ENCODE measurements at regions not wholly inside any gene's neighbourhood (a gene's known extent, or its start where the extent isn't known, plus 50 kb on each side); places are given as distances from the start of the nearest gene placed in this dataset.

DNA sequence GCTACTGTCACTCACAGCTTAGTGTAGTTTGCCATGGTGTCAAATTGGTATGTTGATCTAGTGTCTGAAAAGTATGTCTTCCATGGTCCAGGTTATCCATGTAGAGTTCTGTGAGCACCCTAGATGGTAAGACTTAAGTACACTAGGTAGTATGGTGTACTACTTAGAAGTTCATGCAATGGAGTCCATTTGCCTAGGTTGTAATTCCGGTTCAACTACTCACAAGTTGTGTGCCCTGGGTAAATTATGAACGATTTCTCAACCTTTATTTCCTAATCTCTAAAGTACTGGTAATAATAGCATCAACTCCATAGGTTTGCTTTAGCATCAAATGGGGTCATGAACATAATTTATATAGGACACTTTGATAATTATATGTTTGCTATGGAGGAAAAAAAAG is 666.2 kb upstream of the CELF2 start:
- Histone ChIP-seq H2BK12ac (ENCODE audit: low read length) (no peak overlapping the region), H3K4me3 (ENCODE audit: low read length in 2 of 2) (no peak overlapping the region), H2BK5ac (ENCODE audit: low read length) (no peak overlapping the region), H2AFZ (ENCODE audit: low read length) (no peak overlapping the region), H3K23ac (ENCODE audit: low read depth, low read length, poor library complexity) (no peak overlapping the region), H2BK15ac (ENCODE audit: low read length) (no peak overlapping the region), H3K27me3 (ENCODE audit: control insufficient read depth in 3 of 3, insufficient read depth in 3 of 3, low read depth in 1 of 3, low read length in 3 of 3) (no peaks in the 10 kb centered on the region), H3K14ac (ENCODE audit: low read length) (no peak overlapping the region), H3K4ac (ENCODE audit: low read length) (no peak overlapping the region), H3K18ac (ENCODE audit: low read length) (no peak overlapping the region), H3K4me1 (ENCODE audit: control insufficient read depth in 2 of 2, insufficient read depth in 1 of 2, low read depth in 1 of 2, low read length in 2 of 2) (peaks cover 4 to 10% of the 10 kb centered on the region in 2 donors), H3K4me2 (ENCODE audit: insufficient read depth, low read length, poor library complexity, severe bottlenecking) (no peak overlapping the region), H4K8ac (ENCODE audit: low read depth, low read length) (no peak overlapping the region), H3K27ac (replicated peaks; ENCODE audit: low read length) (no peak overlapping the region), H3K9me3 (replicated peaks in 1 of 2; ENCODE audit: control insufficient read depth in 2 of 2, insufficient read depth in 1 of 2, low read depth in 1 of 2, low read length in 2 of 2) (no peaks in the 10 kb centered on the region), H3K79me1 (ENCODE audit: low read depth, low read length) (no peaks in the 10 kb centered on the region), H3K36me3 (replicated peaks in 1 of 2; ENCODE audit: control insufficient read depth in 2 of 2, insufficient read depth in 2 of 2, low read length in 2 of 2) (no peaks in the 10 kb centered on the region), H3K9ac (ENCODE audit: low read depth, low read length, poor library complexity) (no peak overlapping the region), H2BK120ac (ENCODE audit: low read depth, low read length) (no peak overlapping the region), H2AK5ac (ENCODE audit: low read depth, low read length) (no peak overlapping the region), H4K91ac (ENCODE audit: low read depth, low read length, poor library complexity) (no peak overlapping the region)
- no CpG with 5 or more reads among the region's 2 CpGs for WGBS, 2 donors (ENCODE audit: extremely low coverage in 2 of 2, insufficient read length in 2 of 2, insufficient replicate concordance in 1 of 2)
- no peak for DNase-seq (ENCODE audit: low spot score)

DNA sequence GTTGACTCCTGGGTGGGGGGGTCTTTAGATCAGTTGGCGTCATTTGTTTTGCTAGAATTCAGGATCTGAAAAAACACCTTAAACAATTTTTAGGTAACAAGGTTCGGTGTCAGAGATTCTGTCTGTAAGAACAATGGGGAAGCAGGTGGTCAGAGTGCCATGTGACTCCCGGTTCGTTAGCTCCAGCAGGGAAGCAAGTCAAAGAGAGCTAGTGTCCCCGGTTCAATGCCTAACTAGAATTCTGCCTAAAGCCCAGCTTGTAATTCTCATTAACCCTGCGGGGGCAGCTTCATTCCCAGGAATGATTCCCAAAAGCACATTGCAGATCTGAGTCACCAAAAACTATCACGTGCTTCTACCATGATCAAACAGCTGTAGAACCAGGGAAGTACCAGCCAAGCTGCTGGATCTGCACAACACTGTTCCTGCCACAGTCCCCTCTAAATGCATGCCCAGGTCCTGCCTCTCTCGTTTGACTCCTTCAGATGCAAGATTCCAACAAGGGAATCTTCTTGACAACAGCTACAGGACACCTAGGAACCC is 664.3 kb upstream of the CELF2 start:
- Histone ChIP-seq H2AK5ac (ENCODE audit: low read depth, low read length) (no peak overlapping the region), H3K4me2 (ENCODE audit: insufficient read depth, low read length, poor library complexity, severe bottlenecking) (no peak overlapping the region), H2BK15ac (ENCODE audit: low read length) (no peak overlapping the region), H3K9ac (ENCODE audit: low read depth, low read length, poor library complexity) (no peak overlapping the region), H3K27ac (replicated peaks; ENCODE audit: low read length) (peak overlapping the region; percentile 41), H3K4ac (ENCODE audit: low read length) (no peak overlapping the region), H3K23ac (ENCODE audit: low read depth, low read length, poor library complexity) (no peak overlapping the region), H3K79me1 (ENCODE audit: low read depth, low read length) (no peaks in the 10 kb centered on the region), H3K36me3 (replicated peaks in 1 of 2; ENCODE audit: control insufficient read depth in 2 of 2, insufficient read depth in 2 of 2, low read length in 2 of 2) (no peaks in the 10 kb centered on the region), H3K14ac (ENCODE audit: low read length) (no peak overlapping the region), H3K4me3 (ENCODE audit: low read length in 2 of 2) (no peak overlapping the region), H3K9me3 (replicated peaks in 1 of 2; ENCODE audit: control insufficient read depth in 2 of 2, insufficient read depth in 1 of 2, low read depth in 1 of 2, low read length in 2 of 2) (no peaks in the 10 kb centered on the region), H3K4me1 (ENCODE audit: control insufficient read depth in 2 of 2, insufficient read depth in 1 of 2, low read depth in 1 of 2, low read length in 2 of 2) (peaks cover 4 to 10% of the 10 kb centered on the region in 2 donors), H3K27me3 (ENCODE audit: control insufficient read depth in 3 of 3, insufficient read depth in 3 of 3, low read depth in 1 of 3, low read length in 3 of 3) (no peaks in the 10 kb centered on the region), H2BK12ac (ENCODE audit: low read length) (no peak overlapping the region), H2AFZ (ENCODE audit: low read length) (peak overlapping the region; percentile 16), H2BK120ac (ENCODE audit: low read depth, low read length) (no peak overlapping the region), H3K18ac (ENCODE audit: low read length) (no peak overlapping the region), H4K91ac (ENCODE audit: low read depth, low read length, poor library complexity) (no peak overlapping the region), H2BK5ac (ENCODE audit: low read length) (no peak overlapping the region), H4K8ac (ENCODE audit: low read depth, low read length) (no peak overlapping the region)
- peak; percentile 11 for DNase-seq (ENCODE audit: low spot score)
- no CpG with 5 or more reads among the region's 8 CpGs for WGBS, 2 donors (ENCODE audit: extremely low coverage in 2 of 2, insufficient read length in 2 of 2, insufficient replicate concordance in 1 of 2)

DNA sequence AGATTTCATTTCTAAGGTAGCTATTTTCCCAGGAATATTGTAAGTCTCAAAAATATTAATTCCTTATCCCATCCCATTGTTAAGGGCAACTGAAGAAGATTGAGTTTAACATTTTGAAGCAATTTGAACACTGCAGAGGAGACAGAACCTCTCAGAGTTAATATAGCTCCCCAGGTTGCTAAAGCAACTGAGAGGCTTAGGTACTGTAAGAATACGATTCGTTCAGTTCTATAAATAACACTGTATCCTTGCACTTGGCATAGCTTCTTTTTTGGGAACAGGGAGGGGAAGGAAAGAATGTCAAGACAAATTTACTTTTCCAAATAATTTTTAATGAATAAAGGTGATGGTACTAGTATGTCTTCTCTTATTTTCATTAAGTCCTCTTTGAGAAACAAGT is 658.4 kb upstream of the CELF2 start:
- no CpG with 5 or more reads among the region's 2 CpGs for WGBS, 2 donors (ENCODE audit: extremely low coverage in 2 of 2, insufficient read length in 2 of 2, insufficient replicate concordance in 1 of 2)
- DNase-seq (ENCODE audit: low spot score), result no peak
- no peak overlapping the region for H3K9ac ChIP-seq (ENCODE audit: low read depth, low read length, poor library complexity)

DNA sequence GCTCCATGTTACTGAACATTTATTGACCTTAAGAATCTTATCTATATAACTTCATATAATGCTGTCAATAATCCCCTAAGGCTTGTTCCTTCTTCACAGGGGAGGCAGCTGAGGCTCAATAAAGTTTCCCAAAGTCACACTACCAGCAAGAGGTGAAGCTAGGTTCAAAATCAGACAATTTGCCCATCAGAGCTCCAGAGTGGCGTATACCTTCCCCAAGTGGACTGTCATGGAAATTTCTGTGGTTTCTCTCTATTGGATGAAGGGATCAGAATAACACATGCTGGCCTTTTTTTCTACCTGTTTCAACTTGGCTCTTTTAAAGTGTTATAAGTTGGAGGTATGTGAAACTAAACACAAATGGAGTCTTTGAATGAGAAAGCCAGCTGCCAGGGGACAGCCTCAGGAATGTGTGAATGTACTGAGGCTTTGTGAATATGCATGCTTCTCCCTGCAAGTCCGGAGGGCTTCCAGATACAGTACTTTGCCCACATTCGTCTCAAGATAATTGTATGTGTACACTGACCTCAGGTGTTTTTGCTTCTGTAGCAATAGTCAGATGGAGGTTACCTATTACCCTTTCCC is 656.3 kb upstream of the CELF2 start:
- no peak for DNase-seq (ENCODE audit: low spot score)
- H2BK12ac ChIP-seq (ENCODE audit: low read length), result no peak overlapping the region
- H3K4me2 ChIP-seq (ENCODE audit: insufficient read depth, low read length, poor library complexity, severe bottlenecking), result no peak overlapping the region
- H3K23ac ChIP-seq (ENCODE audit: low read depth, low read length, poor library complexity), result no peak overlapping the region
- H3K14ac ChIP-seq (ENCODE audit: low read length), result no peak overlapping the region
- H2BK5ac ChIP-seq (ENCODE audit: low read length), result no peak overlapping the region
- H3K4ac ChIP-seq (ENCODE audit: low read length), result no peak overlapping the region
- H4K8ac ChIP-seq (ENCODE audit: low read depth, low read length), result no peak overlapping the region
- H3K4me3 ChIP-seq (ENCODE audit: low read length in 2 of 2), result no peak overlapping the region
- no peaks in the 10 kb centered on the region for H3K36me3 ChIP-seq (replicated peaks in 1 of 2; ENCODE audit: control insufficient read depth in 2 of 2, insufficient read depth in 2 of 2, low read length in 2 of 2)
- H3K9ac ChIP-seq (ENCODE audit: low read depth, low read length, poor library complexity), result no peak overlapping the region
- H3K27me3 ChIP-seq (ENCODE audit: control insufficient read depth in 3 of 3, insufficient read depth in 3 of 3, low read depth in 1 of 3, low read length in 3 of 3), result no peaks in the 10 kb centered on the region
- no CpG with 5 or more reads among the region's 3 CpGs for WGBS, 2 donors (ENCODE audit: extremely low coverage in 2 of 2, insufficient read length in 2 of 2, insufficient replicate concordance in 1 of 2)
- no peak overlapping the region for H2BK15ac ChIP-seq (ENCODE audit: low read length)
- no peak overlapping the region for H3K18ac ChIP-seq (ENCODE audit: low read length)
- no peak overlapping the region for H4K91ac ChIP-seq (ENCODE audit: low read depth, low read length, poor library complexity)
- H3K79me1 ChIP-seq (ENCODE audit: low read depth, low read length), result no peaks in the 10 kb centered on the region
- peaks cover 2 to 11% of the 10 kb centered on the region in 2 donors for H3K4me1 ChIP-seq (ENCODE audit: control insufficient read depth in 2 of 2, insufficient read depth in 1 of 2, low read depth in 1 of 2, low read length in 2 of 2)
- no peak overlapping the region for H2AK5ac ChIP-seq (ENCODE audit: low read depth, low read length)
- no peaks in the 10 kb centered on the region for H3K9me3 ChIP-seq (replicated peaks in 1 of 2; ENCODE audit: control insufficient read depth in 2 of 2, insufficient read depth in 1 of 2, low read depth in 1 of 2, low read length in 2 of 2)
- peak overlapping the region; percentile 57 for H2AFZ ChIP-seq (ENCODE audit: low read length)
- H3K27ac ChIP-seq (replicated peaks; ENCODE audit: low read length), result no peak overlapping the region
- H2BK120ac ChIP-seq (ENCODE audit: low read depth, low read length), result no peak overlapping the region

More for the DNA sequence above, 658.4 kb upstream of the CELF2 start:
- Histone ChIP-seq H2BK120ac (ENCODE audit: low read depth, low read length) (no peak overlapping the region), H3K18ac (ENCODE audit: low read length) (no peak overlapping the region), H3K27ac (replicated peaks; ENCODE audit: low read length) (no peak overlapping the region), H2BK5ac (ENCODE audit: low read length) (no peak overlapping the region), H2AK5ac (ENCODE audit: low read depth, low read length) (no peak overlapping the region), H3K23ac (ENCODE audit: low read depth, low read length, poor library complexity) (no peak overlapping the region), H2BK15ac (ENCODE audit: low read length) (no peak overlapping the region), H3K79me1 (ENCODE audit: low read depth, low read length) (no peaks in the 10 kb centered on the region), H3K4me2 (ENCODE audit: insufficient read depth, low read length, poor library complexity, severe bottlenecking) (no peak overlapping the region), H3K9me3 (replicated peaks in 1 of 2; ENCODE audit: control insufficient read depth in 2 of 2, insufficient read depth in 1 of 2, low read depth in 1 of 2, low read length in 2 of 2) (no peaks in the 10 kb centered on the region), H3K4me1 (ENCODE audit: control insufficient read depth in 2 of 2, insufficient read depth in 1 of 2, low read depth in 1 of 2, low read length in 2 of 2) (peaks cover 2 to 11% of the 10 kb centered on the region in 2 donors), H3K36me3 (replicated peaks in 1 of 2; ENCODE audit: control insufficient read depth in 2 of 2, insufficient read depth in 2 of 2, low read length in 2 of 2) (no peaks in the 10 kb centered on the region), H3K14ac (ENCODE audit: low read length) (no peak overlapping the region), H2AFZ (ENCODE audit: low read length) (no peak overlapping the region), H2BK12ac (ENCODE audit: low read length) (no peak overlapping the region), H3K4me3 (ENCODE audit: low read length in 2 of 2) (no peak overlapping the region), H3K4ac (ENCODE audit: low read length) (no peak overlapping the region), H3K27me3 (ENCODE audit: control insufficient read depth in 3 of 3, insufficient read depth in 3 of 3, low read depth in 1 of 3, low read length in 3 of 3) (no peaks in the 10 kb centered on the region), H4K8ac (ENCODE audit: low read depth, low read length) (no peak overlapping the region), H4K91ac (ENCODE audit: low read depth, low read length, poor library complexity) (no peak overlapping the region)

All from neuronal stem cell (in vitro differentiated cells).